Body of pancreas (tissue), 4 donors: ENCODE measurements at regions not wholly inside any gene's neighbourhood (a gene's known extent, or its start where the extent isn't known, plus 50 kb on each side); places are given as distances from the start of the nearest gene placed in this dataset.

Experiments used
- ATAC-seq: fragments of 150-250 bp; one replicate; pipeline ENCODE4 v1.9.1; 2016
- DNase-seq, 4 donors: peaks; one replicate each; pipeline ENCODE4 v3.0.0-alpha.2; 2019
- H3K27ac ChIP-seq, 4 donors: fragments of 200-600 bp; sonication (generic); 1 replicate in 3 of 4; 2 replicates in 1 of 4; pipeline versions ENCODE4 v1.5.1 to v1.6.1; 2016 to 2019; ENCODE audit warnings: mild to moderate bottlenecking in 1 of 4, mixed read lengths in 1 of 4, moderate library complexity in 1 of 4
- H3K27me3 ChIP-seq, 2 donors: fragments of 200-600 bp; sonication (generic); one replicate each; pipeline ENCODE4 v1.6.0; 2016; ENCODE audit warnings: mild to moderate bottlenecking in 1 of 2
- H3K36me3 ChIP-seq, 2 donors: fragments of 200-600 bp; sonication (generic); replicated peaks in 1 of 2; 2 replicates each; pipeline ENCODE4 v1.5.1; 2016; ENCODE audit warnings: low read depth in 2 of 2; ENCODE audit not compliant: insufficient read depth in 1 of 2
- H3K4me1 ChIP-seq: fragments of 200-600 bp; sonication (generic); one replicate; pipeline ENCODE4 v1.6.0; 2016
- H3K4me3 ChIP-seq, 2 donors: fragments of 200-600 bp; sonication (generic); 1 replicate in 1 of 2; 2 replicates in 1 of 2; pipeline ENCODE4 v1.5.1; 2016 to 2019
- H3K9me3 ChIP-seq, 3 donors: fragments of 200-600 bp; sonication (generic); 1 replicate in 2 of 3; 2 replicates in 1 of 3; pipeline ENCODE4 v1.5.1; 2016
- POLR2A ChIP-seq, 3 donors: fragments of 450-650 bp; IDR thresholded peaks; one replicate each; pipeline ENCODE4 v1.6.1; 2016; ENCODE audit warnings: antibody characterized with exemption in 3 of 3, mild to moderate bottlenecking in 2 of 3
- WGBS, 2 donors: methylation state at CpG; one replicate each; pipeline ENCODE4 v1.1.5; 2017; 5-methylcytosine and 5-hydroxymethylcytosine counted together
- intact Hi-C: fragments of 100-400 bp; cut with DNase I; formaldehyde crosslinking; loops from one replicate; pipeline ENCODE4 v1.15.1; 2023
- TF ChIP-seq, protein P1 (sequence below), 7 experiments: fragments of 450-650 bp in 4 of 7; fragments of 200-600 bp in 3 of 7; sonication (generic) in 3 of 7; IDR thresholded peaks; one replicate each; pipeline ENCODE4 v1.5.1; 2016 to 2019; ENCODE audit warnings: antibody characterized with exemption in 7 of 7

- no peak overlapping the region for H3K4me3 ChIP-seq
- intact Hi-C loops = no loop called here
- no peaks in the 10 kb centered on the region for H3K4me1 ChIP-seq
- H3K36me3 ChIP-seq = no peaks in the 10 kb centered on the region
- ATAC-seq (no peak), DNase-seq (no peak)
- WGBS, 2 donors = 81 to 86% methylated on average over 7 of the region's 7 CpGs
- TF ChIP-seq POLR2A (IDR thresholded peaks at IDR 0.05) = no peak
- TF ChIP-seq, protein P1, sequence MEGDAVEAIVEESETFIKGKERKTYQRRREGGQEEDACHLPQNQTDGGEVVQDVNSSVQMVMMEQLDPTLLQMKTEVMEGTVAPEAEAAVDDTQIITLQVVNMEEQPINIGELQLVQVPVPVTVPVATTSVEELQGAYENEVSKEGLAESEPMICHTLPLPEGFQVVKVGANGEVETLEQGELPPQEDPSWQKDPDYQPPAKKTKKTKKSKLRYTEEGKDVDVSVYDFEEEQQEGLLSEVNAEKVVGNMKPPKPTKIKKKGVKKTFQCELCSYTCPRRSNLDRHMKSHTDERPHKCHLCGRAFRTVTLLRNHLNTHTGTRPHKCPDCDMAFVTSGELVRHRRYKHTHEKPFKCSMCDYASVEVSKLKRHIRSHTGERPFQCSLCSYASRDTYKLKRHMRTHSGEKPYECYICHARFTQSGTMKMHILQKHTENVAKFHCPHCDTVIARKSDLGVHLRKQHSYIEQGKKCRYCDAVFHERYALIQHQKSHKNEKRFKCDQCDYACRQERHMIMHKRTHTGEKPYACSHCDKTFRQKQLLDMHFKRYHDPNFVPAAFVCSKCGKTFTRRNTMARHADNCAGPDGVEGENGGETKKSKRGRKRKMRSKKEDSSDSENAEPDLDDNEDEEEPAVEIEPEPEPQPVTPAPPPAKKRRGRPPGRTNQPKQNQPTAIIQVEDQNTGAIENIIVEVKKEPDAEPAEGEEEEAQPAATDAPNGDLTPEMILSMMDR (IDR thresholded peaks at IDR 0.05) = no peak
- no peak overlapping the region for H3K27ac ChIP-seq
- no peaks in the 10 kb centered on the region for H3K9me3 ChIP-seq
- no peaks in the 10 kb centered on the region for H3K27me3 ChIP-seq
Observed at GRCh38 chr3:70806556-70806955, 494.1 kb upstream of the MDFIC2 start.

DNA sequence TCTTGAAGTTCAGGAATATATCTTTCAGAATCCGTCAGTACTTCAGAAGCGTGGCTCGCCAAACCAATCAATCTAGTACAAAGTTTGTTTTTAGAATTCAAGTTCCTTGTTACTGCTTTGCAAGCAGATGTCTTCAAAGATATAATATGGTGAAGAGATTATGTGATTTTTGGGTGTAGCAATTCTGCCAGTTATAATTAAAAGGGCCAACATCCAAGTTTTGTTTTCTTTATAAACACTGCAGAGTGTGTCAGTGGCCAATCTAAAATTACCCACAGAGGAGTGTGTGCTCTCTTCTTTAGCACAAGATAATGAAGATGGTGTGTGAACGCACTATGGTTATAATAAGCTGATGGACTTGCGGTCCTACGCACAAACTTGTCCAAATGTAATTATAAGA, 493.6 kb upstream of the MDFIC2 start:
- no peak overlapping the region for H3K27ac ChIP-seq
- 90 to 97% methylated on average over 6 of the region's 6 CpGs for WGBS, 2 donors
- ATAC-seq = no peak
- no peaks in the 10 kb centered on the region for H3K4me1 ChIP-seq
- no peak for DNase-seq
- intact Hi-C loops = no loop called here
- no peaks in the 10 kb centered on the region for H3K27me3 ChIP-seq
- H3K4me3 ChIP-seq = no peak overlapping the region
- no peaks in the 10 kb centered on the region for H3K9me3 ChIP-seq
- no peaks in the 10 kb centered on the region for H3K36me3 ChIP-seq
- TF ChIP-seq POLR2A (IDR thresholded peaks at IDR 0.05) = no peak
- TF ChIP-seq, protein P1 (IDR thresholded peaks at IDR 0.05) = no peak

GRCh38 chr3:70805061-70805889, 492.8 kb upstream of the MDFIC2 start:
- 73 to 82% methylated on average over 6 of the region's 6 CpGs for WGBS, 2 donors
- no peak for TF ChIP-seq POLR2A (IDR thresholded peaks at IDR 0.05)
- TF ChIP-seq, protein P1 (IDR thresholded peaks at IDR 0.05) = no peak
- Histone ChIP-seq H3K27me3 (no peaks in the 10 kb centered on the region), H3K27ac (no peak overlapping the region), H3K4me1 (no peaks in the 10 kb centered on the region), H3K4me3 (no peak overlapping the region), H3K36me3 (no peaks in the 10 kb centered on the region), H3K9me3 (no peaks in the 10 kb centered on the region)
- ATAC-seq = no peak
- DNase-seq = no peak
- intact Hi-C loops = no loop called here

DNA sequence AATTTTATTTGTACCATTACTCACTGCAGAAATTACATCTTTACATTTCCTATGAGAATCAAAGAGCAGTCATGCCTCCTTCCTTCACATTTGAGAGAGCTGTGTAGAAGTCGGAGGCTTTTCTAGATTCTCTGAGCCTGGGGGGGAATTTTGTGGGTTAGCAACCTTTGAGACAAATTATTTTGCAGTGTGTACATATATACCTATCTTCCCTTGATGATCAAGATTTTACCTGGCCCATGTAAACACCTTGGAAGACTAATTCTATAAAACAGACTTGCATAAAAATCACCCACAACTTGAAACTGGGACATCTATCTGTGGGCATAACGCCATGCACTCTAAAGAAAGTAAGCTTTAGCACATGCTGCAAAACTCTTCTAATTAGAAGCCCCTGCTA, 491.5 kb upstream of the MDFIC2 start:
- TF ChIP-seq, protein P1 (IDR thresholded peaks at IDR 0.05) = no peak
- TF ChIP-seq POLR2A (IDR thresholded peaks at IDR 0.05) = no peak
- Histone ChIP-seq H3K27ac (no peak overlapping the region), H3K9me3 (no peaks in the 10 kb centered on the region), H3K4me1 (no peaks in the 10 kb centered on the region), H3K27me3 (no peaks in the 10 kb centered on the region), H3K36me3 (no peaks in the 10 kb centered on the region), H3K4me3 (no peak overlapping the region)
- ATAC-seq (no peak), DNase-seq (no peak)
- WGBS, 2 donors = 88 to 90% methylated on average over 2 of the region's 2 CpGs
- intact Hi-C loops = no loop called here

GRCh38 chr3:70803319-70803718, 490.9 kb upstream of the MDFIC2 start:
- H3K36me3 ChIP-seq = no peaks in the 10 kb centered on the region
- intact Hi-C loops = no loop called here
- WGBS, 2 donors = 60 to 80% methylated on average over 2 of the region's 2 CpGs
- H3K27ac ChIP-seq = no peak overlapping the region
- no peaks in the 10 kb centered on the region for H3K9me3 ChIP-seq
- no peaks in the 10 kb centered on the region for H3K27me3 ChIP-seq
- no peak overlapping the region for H3K4me3 ChIP-seq
- DNase-seq = no peak
- TF ChIP-seq, protein P1 (IDR thresholded peaks at IDR 0.05) = no peak
- no peaks in the 10 kb centered on the region for H3K4me1 ChIP-seq
- ATAC-seq = no peak
